ENCODE measurements at regions not wholly inside any gene's neighbourhood (a gene's known extent, or its start where the extent isn't known, plus 50 kb on each side); places are given as distances from the start of the nearest gene placed in this dataset.

- TF ChIP-seq POLR2AphosphoS5 (IDR thresholded peaks at IDR 0.05; ENCODE audit: borderline replicate concordance, low read depth, low read length) (no peak), FOXP2 (optimal IDR thresholded peaks at IDR 0.05; ENCODE audit: control extremely low read depth, extremely low read length, insufficient read depth) (no peak)
These were observed 1012.9 kb downstream of the RAB28 start for GRCh38 chr4:12471193-12471592.
